GM12878 (cell line): ENCODE measurements at regions not wholly inside any gene's neighbourhood (a gene's known extent, or its start where the extent isn't known, plus 50 kb on each side); places are given as distances from the start of the nearest gene placed in this dataset.

Source experiments
- ATF7 ChIP-seq: fragments of 450-650 bp; IDR thresholded peaks from 2 replicates; pipeline ENCODE4 v1.6.1; 2016; ENCODE audit warnings: low read depth, mild to moderate bottlenecking
- BRCA1 ChIP-seq: IDR thresholded peaks from 2 replicates; pipeline ENCODE4 v1.6.1; 2011; ENCODE audit warnings: low read depth, low read length, improper control_type of control experiment
- CHD4 ChIP-seq: fragments of 200-600 bp; sonication (generic); IDR thresholded peaks from 2 replicates; pipeline ENCODE4 v1.6.1; 2016; ENCODE audit warnings: mild to moderate bottlenecking
- DPF2 ChIP-seq: fragments of 450-650 bp; IDR thresholded peaks from 2 replicates; pipeline ENCODE4 v1.6.1; 2017; ENCODE audit warnings: mild to moderate bottlenecking
- E2F8 ChIP-seq: fragments of 450-650 bp; IDR thresholded peaks from 2 replicates; pipeline ENCODE4 v1.6.1; 2018; ENCODE audit warnings: mild to moderate bottlenecking, low read depth, moderate library complexity; ENCODE audit not compliant: partially characterized antibody
- FOXM1 ChIP-seq: IDR thresholded peaks from 2 replicates; pipeline ENCODE4 v1.6.1; 2012; ENCODE audit warnings: low read depth, mild to moderate bottlenecking, inconsistent platforms, low read length, moderate library complexity
- HCFC1 ChIP-seq: fragments of 150-350 bp; IDR thresholded peaks from 2 replicates; pipeline ENCODE4 v1.6.1; 2014; ENCODE audit warnings: low read length
- IRF5 ChIP-seq: fragments of 450-650 bp; IDR thresholded peaks from 2 replicates; pipeline ENCODE4 v1.6.1; 2017; ENCODE audit warnings: borderline replicate concordance
- MTA2 ChIP-seq: fragments of 450-650 bp; IDR thresholded peaks from 2 replicates; pipeline ENCODE4 v1.6.1; 2016; ENCODE audit warnings: low read depth, mild to moderate bottlenecking, moderate library complexity
- NR2C1 ChIP-seq: fragments of 450-650 bp; IDR thresholded peaks from 2 replicates; pipeline ENCODE4 v1.6.1; 2017; ENCODE audit warnings: antibody characterized with exemption, mild to moderate bottlenecking, moderate library complexity
- RAD51 ChIP-seq: fragments of 450-650 bp; IDR thresholded peaks from 2 replicates; pipeline ENCODE4 v1.6.1; 2016; ENCODE audit warnings: moderate library complexity, mild to moderate bottlenecking, inconsistent platforms
- SUPT20H ChIP-seq: IDR thresholded peaks from 2 replicates; pipeline ENCODE4 v1.6.1; 2011; ENCODE audit warnings: low read depth, mild to moderate bottlenecking, low read length, moderate library complexity, borderline replicate concordance; ENCODE audit not compliant: control insufficient read depth
- TCF3 ChIP-seq: IDR thresholded peaks from 2 replicates; pipeline ENCODE4 v1.6.1; 2012; ENCODE audit warnings: low read depth, mild to moderate bottlenecking, low read length, borderline replicate concordance; ENCODE audit not compliant: insufficient read depth
- ZBED1 ChIP-seq: IDR thresholded peaks from 2 replicates; pipeline ENCODE4 v1.6.1; 2016; ENCODE audit warnings: borderline replicate concordance
- TF ChIP-seq, protein P1 (sequence below): IDR thresholded peaks from 2 replicates; pipeline ENCODE4 v1.6.1; 2012; ENCODE audit warnings: low read depth, low read length, improper control_type of control experiment
- TF ChIP-seq, protein P2 (sequence below): fragments of 450-650 bp; formaldehyde crosslinking; IDR thresholded peaks from 2 replicates; pipeline ENCODE4 v1.5.0; 2022; ENCODE audit warnings: mild to moderate bottlenecking, missing genetic modification characterization
- TF ChIP-seq, protein P3 (sequence below): IDR thresholded peaks from 2 replicates; pipeline ENCODE4 v1.6.1; 2012; ENCODE audit warnings: improper control_type of control experiment, low read depth, low read length; ENCODE audit not compliant: insufficient replicate concordance

GRCh38 chr11:23097891-23098290 lies 237.6 kb upstream of the CCDC179 start (continued):
- TF ChIP-seq, protein P1, sequence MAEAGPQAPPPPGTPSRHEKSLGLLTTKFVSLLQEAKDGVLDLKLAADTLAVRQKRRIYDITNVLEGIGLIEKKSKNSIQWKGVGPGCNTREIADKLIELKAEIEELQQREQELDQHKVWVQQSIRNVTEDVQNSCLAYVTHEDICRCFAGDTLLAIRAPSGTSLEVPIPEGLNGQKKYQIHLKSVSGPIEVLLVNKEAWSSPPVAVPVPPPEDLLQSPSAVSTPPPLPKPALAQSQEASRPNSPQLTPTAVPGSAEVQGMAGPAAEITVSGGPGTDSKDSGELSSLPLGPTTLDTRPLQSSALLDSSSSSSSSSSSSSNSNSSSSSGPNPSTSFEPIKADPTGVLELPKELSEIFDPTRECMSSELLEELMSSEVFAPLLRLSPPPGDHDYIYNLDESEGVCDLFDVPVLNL, result no peak
- TF ChIP-seq HCFC1, result no peak
- peak; percentile 84 for TF ChIP-seq MTA2
- TF ChIP-seq, protein P2, sequence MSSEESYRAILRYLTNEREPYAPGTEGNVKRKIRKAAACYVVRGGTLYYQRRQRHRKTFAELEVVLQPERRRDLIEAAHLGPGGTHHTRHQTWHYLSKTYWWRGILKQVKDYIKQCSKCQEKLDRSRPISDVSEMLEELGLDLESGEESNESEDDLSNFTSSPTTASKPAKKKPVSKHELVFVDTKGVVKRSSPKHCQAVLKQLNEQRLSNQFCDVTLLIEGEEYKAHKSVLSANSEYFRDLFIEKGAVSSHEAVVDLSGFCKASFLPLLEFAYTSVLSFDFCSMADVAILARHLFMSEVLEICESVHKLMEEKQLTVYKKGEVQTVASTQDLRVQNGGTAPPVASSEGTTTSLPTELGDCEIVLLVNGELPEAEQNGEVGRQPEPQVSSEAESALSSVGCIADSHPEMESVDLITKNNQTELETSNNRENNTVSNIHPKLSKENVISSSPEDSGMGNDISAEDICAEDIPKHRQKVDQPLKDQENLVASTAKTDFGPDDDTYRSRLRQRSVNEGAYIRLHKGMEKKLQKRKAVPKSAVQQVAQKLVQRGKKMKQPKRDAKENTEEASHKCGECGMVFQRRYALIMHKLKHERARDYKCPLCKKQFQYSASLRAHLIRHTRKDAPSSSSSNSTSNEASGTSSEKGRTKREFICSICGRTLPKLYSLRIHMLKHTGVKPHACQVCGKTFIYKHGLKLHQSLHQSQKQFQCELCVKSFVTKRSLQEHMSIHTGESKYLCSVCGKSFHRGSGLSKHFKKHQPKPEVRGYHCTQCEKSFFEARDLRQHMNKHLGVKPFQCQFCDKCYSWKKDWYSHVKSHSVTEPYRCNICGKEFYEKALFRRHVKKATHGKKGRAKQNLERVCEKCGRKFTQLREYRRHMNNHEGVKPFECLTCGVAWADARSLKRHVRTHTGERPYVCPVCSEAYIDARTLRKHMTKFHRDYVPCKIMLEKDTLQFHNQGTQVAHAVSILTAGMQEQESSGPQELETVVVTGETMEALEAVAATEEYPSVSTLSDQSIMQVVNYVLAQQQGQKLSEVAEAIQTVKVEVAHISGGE (CRISPR knock-in tag), result no peak
- no peak for TF ChIP-seq ZBED1
- TF ChIP-seq RAD51, result no peak
- TF ChIP-seq ATF7, result peak; percentile 79
- no peak for TF ChIP-seq TCF3
- TF ChIP-seq E2F8, result no peak
- no peak for TF ChIP-seq IRF5
- no peak for TF ChIP-seq CHD4
- no peak for TF ChIP-seq FOXM1
- TF ChIP-seq SUPT20H, result no peak
- no peak for TF ChIP-seq BRCA1
- TF ChIP-seq DPF2, result peak; percentile 42; the same call in 1 of the 2 replicates
- TF ChIP-seq, protein P3, sequence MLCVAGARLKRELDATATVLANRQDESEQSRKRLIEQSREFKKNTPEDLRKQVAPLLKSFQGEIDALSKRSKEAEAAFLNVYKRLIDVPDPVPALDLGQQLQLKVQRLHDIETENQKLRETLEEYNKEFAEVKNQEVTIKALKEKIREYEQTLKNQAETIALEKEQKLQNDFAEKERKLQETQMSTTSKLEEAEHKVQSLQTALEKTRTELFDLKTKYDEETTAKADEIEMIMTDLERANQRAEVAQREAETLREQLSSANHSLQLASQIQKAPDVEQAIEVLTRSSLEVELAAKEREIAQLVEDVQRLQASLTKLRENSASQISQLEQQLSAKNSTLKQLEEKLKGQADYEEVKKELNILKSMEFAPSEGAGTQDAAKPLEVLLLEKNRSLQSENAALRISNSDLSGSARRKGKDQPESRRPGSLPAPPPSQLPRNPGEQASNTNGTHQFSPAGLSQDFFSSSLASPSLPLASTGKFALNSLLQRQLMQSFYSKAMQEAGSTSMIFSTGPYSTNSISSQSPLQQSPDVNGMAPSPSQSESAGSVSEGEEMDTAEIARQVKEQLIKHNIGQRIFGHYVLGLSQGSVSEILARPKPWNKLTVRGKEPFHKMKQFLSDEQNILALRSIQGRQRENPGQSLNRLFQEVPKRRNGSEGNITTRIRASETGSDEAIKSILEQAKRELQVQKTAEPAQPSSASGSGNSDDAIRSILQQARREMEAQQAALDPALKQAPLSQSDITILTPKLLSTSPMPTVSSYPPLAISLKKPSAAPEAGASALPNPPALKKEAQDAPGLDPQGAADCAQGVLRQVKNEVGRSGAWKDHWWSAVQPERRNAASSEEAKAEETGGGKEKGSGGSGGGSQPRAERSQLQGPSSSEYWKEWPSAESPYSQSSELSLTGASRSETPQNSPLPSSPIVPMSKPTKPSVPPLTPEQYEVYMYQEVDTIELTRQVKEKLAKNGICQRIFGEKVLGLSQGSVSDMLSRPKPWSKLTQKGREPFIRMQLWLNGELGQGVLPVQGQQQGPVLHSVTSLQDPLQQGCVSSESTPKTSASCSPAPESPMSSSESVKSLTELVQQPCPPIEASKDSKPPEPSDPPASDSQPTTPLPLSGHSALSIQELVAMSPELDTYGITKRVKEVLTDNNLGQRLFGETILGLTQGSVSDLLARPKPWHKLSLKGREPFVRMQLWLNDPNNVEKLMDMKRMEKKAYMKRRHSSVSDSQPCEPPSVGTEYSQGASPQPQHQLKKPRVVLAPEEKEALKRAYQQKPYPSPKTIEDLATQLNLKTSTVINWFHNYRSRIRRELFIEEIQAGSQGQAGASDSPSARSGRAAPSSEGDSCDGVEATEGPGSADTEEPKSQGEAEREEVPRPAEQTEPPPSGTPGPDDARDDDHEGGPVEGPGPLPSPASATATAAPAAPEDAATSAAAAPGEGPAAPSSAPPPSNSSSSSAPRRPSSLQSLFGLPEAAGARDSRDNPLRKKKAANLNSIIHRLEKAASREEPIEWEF, result no peak
- TF ChIP-seq NR2C1, result peak; percentile 20; the same call in 1 of the 2 replicates
